ENCODE measurements at regions not wholly inside any gene's neighbourhood (a gene's known extent, or its start where the extent isn't known, plus 50 kb on each side); places are given as distances from the start of the nearest gene placed in this dataset.

- DNase-seq (ENCODE audit: extremely low read depth, insufficient read length), result no peak
- TF ChIP-seq, protein P1, sequence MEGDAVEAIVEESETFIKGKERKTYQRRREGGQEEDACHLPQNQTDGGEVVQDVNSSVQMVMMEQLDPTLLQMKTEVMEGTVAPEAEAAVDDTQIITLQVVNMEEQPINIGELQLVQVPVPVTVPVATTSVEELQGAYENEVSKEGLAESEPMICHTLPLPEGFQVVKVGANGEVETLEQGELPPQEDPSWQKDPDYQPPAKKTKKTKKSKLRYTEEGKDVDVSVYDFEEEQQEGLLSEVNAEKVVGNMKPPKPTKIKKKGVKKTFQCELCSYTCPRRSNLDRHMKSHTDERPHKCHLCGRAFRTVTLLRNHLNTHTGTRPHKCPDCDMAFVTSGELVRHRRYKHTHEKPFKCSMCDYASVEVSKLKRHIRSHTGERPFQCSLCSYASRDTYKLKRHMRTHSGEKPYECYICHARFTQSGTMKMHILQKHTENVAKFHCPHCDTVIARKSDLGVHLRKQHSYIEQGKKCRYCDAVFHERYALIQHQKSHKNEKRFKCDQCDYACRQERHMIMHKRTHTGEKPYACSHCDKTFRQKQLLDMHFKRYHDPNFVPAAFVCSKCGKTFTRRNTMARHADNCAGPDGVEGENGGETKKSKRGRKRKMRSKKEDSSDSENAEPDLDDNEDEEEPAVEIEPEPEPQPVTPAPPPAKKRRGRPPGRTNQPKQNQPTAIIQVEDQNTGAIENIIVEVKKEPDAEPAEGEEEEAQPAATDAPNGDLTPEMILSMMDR (IDR thresholded peaks at IDR 0.05; ENCODE audit: insufficient read depth, low read length, poor library complexity, severe bottlenecking), result no peak
- no peaks in the 10 kb centered on the region for H3K27me3 ChIP-seq (replicated peaks; ENCODE audit: control insufficient read depth, insufficient read depth, low read length)
- H3K4me3 ChIP-seq (replicated peaks; ENCODE audit: low read depth, low read length), result no peak overlapping the region
- no peaks in the 10 kb centered on the region for H3K36me3 ChIP-seq (ENCODE audit: control insufficient read depth, insufficient read depth, low read length)
Observed at GRCh38 chr2:35246702-35247101, 1108.9 kb upstream of the CRIM1 start.

- DNase-seq (ENCODE audit: extremely low read depth, insufficient read length), result no peak
- no peaks in the 10 kb centered on the region for H3K27me3 ChIP-seq (replicated peaks; ENCODE audit: control insufficient read depth, insufficient read depth, low read length)
- H3K36me3 ChIP-seq (ENCODE audit: control insufficient read depth, insufficient read depth, low read length), result no peaks in the 10 kb centered on the region
- TF ChIP-seq, protein P1 (IDR thresholded peaks at IDR 0.05; ENCODE audit: insufficient read depth, low read length, poor library complexity, severe bottlenecking), result no peak
- no peak overlapping the region for H3K4me3 ChIP-seq (replicated peaks; ENCODE audit: low read depth, low read length)
Observed at GRCh38 chr2:35228584-35228983, 1127.0 kb upstream of the CRIM1 start.

GRCh38 chr2:35220461-35220860 lies 1135.1 kb upstream of the CRIM1 start:
- no peak for DNase-seq (ENCODE audit: extremely low read depth, insufficient read length)
- TF ChIP-seq, protein P1 (IDR thresholded peaks at IDR 0.05; ENCODE audit: insufficient read depth, low read length, poor library complexity, severe bottlenecking), result no peak

DNA sequence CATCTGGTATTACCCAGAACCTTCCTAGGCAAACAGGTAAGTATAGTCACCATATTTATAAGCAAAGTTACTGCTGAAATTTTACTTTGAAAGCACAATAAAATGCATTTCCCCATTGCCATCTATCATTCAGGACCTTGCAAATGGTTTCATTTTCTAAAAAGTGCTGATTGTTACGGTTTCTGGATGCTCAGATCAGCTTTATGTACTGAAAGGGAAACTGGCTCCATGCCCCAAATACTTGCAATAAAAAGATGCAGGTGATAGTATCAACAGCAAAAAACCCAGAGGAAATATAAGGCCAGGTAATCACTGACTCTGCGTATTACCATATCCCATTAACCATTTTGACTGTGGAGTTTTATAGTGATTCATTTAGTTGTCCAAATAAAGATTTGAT lies 1150.7 kb upstream of the CRIM1 start:
- no peaks in the 10 kb centered on the region for H3K27me3 ChIP-seq (replicated peaks; ENCODE audit: control insufficient read depth, insufficient read depth, low read length)
- H3K36me3 ChIP-seq (ENCODE audit: control insufficient read depth, insufficient read depth, low read length), result no peaks in the 10 kb centered on the region

More at GRCh38 chr2:35220461-35220860, 1135.1 kb upstream of the CRIM1 start:
- no peaks in the 10 kb centered on the region for H3K27me3 ChIP-seq (replicated peaks; ENCODE audit: control insufficient read depth, insufficient read depth, low read length)
- H3K36me3 ChIP-seq (ENCODE audit: control insufficient read depth, insufficient read depth, low read length), result no peaks in the 10 kb centered on the region
- no peak overlapping the region for H3K4me3 ChIP-seq (replicated peaks; ENCODE audit: low read depth, low read length)

GRCh38 chr2:35204323-35204722 lies 1151.3 kb upstream of the CRIM1 start:
- TF ChIP-seq, protein P1 (IDR thresholded peaks at IDR 0.05; ENCODE audit: insufficient read depth, low read length, poor library complexity, severe bottlenecking), result no peak
- Histone ChIP-seq H3K36me3 (ENCODE audit: control insufficient read depth, insufficient read depth, low read length) (no peaks in the 10 kb centered on the region), H3K27me3 (replicated peaks; ENCODE audit: control insufficient read depth, insufficient read depth, low read length) (no peaks in the 10 kb centered on the region)

More for the DNA sequence above, 1150.7 kb upstream of the CRIM1 start:
- no peak overlapping the region for H3K4me3 ChIP-seq (replicated peaks; ENCODE audit: low read depth, low read length)
- TF ChIP-seq, protein P1 (IDR thresholded peaks at IDR 0.05; ENCODE audit: insufficient read depth, low read length, poor library complexity, severe bottlenecking), result no peak
- DNase-seq (ENCODE audit: extremely low read depth, insufficient read length), result no peak

DNA sequence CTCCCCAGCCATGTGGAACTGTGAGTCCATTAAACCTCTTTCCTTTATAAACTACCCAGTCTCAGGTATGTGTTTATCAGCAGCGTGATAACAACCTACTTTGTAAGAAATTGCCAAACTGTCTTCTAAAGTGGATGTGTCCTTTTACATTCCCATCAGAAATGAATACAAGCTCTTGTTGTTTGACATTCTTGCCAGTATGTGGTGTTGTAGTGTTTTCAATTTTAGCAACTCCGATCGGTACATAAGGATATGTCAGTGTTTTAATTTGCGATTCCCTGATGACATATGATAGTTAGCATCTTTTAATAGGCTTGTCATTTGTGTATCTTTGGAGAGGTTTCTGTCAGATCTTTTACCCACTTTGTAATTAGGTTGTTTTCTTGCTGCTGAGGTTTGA lies 1156.3 kb upstream of the CRIM1 start:
- no peak for DNase-seq (ENCODE audit: extremely low read depth, insufficient read length)
- TF ChIP-seq, protein P1 (IDR thresholded peaks at IDR 0.05; ENCODE audit: insufficient read depth, low read length, poor library complexity, severe bottlenecking), result no peak
- Histone ChIP-seq H3K27me3 (replicated peaks; ENCODE audit: control insufficient read depth, insufficient read depth, low read length) (no peaks in the 10 kb centered on the region), H3K4me3 (replicated peaks; ENCODE audit: low read depth, low read length) (no peak overlapping the region), H3K36me3 (ENCODE audit: control insufficient read depth, insufficient read depth, low read length) (no peaks in the 10 kb centered on the region)

More at GRCh38 chr2:35204323-35204722, 1151.3 kb upstream of the CRIM1 start:
- no peak for DNase-seq (ENCODE audit: extremely low read depth, insufficient read length)
- H3K4me3 ChIP-seq (replicated peaks; ENCODE audit: low read depth, low read length), result no peak overlapping the region

All from GM06990 (cell line).